Naive B cell (primary cell): ENCODE measurements at regions not wholly inside any gene's neighbourhood (a gene's known extent, or its start where the extent isn't known, plus 50 kb on each side); places are given as distances from the start of the nearest gene placed in this dataset.

Experiments used
- ATAC-seq, 2 donors: fragments of 150-1000 bp; cut with Tn5 transposase; 2 replicates each; pipeline ENCODE4 v1.10.0; 2021; ENCODE audit warnings: low read depth in 2 of 2, mild to moderate bottlenecking in 2 of 2, moderate library complexity in 2 of 2
- DNase-seq: peaks from one replicate; pipeline ENCODE4 v3.0.0; 2022
- H3K27ac Mint-ChIP-seq, 6 donors: one replicate each; pipeline ENCODE4 v1.8.0; 2020 to 2022; ENCODE audit warnings: mild to moderate bottlenecking in 6 of 6, mixed read lengths in 6 of 6, moderate library complexity in 5 of 6, inconsistent platforms in 2 of 6
- H3K27me3 Mint-ChIP-seq, 3 donors: one replicate each; pipeline ENCODE4 v1.8.0; 2021 to 2022; ENCODE audit warnings: mixed read lengths in 3 of 3, mild to moderate bottlenecking in 1 of 3
- H3K36me3 Mint-ChIP-seq, 2 donors: one replicate each; pipeline ENCODE4 v1.8.0; 2020 to 2022; ENCODE audit warnings: mixed read lengths in 2 of 2, inconsistent platforms in 1 of 2, mild to moderate bottlenecking in 1 of 2
- H3K4me1 Mint-ChIP-seq, 3 donors: one replicate each; pipeline ENCODE4 v1.8.0; 2020 to 2022; ENCODE audit warnings: mixed read lengths in 3 of 3, inconsistent platforms in 1 of 3, mild to moderate bottlenecking in 1 of 3, moderate library complexity in 1 of 3
- H3K4me3 Mint-ChIP-seq, 8 donors: one replicate each; pipeline ENCODE4 v1.8.0; 2020 to 2022; ENCODE audit warnings: mild to moderate bottlenecking in 8 of 8, mixed read lengths in 8 of 8, moderate library complexity in 8 of 8, inconsistent platforms in 2 of 8
- H3K9me3 Mint-ChIP-seq, 7 donors: one replicate each; pipeline ENCODE4 v1.8.0; 2020 to 2022; ENCODE audit warnings: mixed read lengths in 7 of 7, mild to moderate bottlenecking in 5 of 7, inconsistent platforms in 2 of 7, moderate library complexity in 1 of 7

DNA sequence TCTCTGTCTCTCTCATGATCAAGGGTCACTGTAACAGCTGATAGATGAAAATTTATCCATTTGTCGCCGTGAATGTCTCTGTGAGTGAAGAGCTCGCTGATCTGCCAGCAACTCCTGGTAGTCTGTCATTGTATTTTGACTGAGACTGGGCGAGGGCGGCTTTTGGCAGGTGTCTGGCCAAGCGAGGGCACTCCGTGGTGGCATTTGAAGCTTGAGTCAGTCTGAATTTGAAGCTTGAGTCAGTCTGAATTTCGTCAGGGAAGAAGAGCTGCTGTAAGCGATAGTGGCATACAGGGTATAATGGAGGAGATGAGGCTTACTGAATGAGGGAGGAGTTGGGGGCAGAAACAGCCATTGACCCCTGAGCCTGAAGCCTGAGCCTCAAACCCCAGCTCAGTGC lies 56.8 kb upstream of the FAM181A start:
- H3K4me1 Mint-ChIP-seq = no peaks in the 10 kb centered on the region
- H3K27ac Mint-ChIP-seq = no peak overlapping the region
- no peak overlapping the region for H3K4me3 Mint-ChIP-seq
- H3K27me3 Mint-ChIP-seq = peaks cover 29 to 43% (median 37%) of the 10 kb centered on the region in 3 donors
- DNase-seq (no peak), ATAC-seq (no peak)
- H3K36me3 Mint-ChIP-seq = peaks cover 0 to 9% of the 10 kb centered on the region in 2 donors
- H3K9me3 Mint-ChIP-seq = peaks cover 0 to 19% (median 5%) of the 10 kb centered on the region in 7 donors

DNA sequence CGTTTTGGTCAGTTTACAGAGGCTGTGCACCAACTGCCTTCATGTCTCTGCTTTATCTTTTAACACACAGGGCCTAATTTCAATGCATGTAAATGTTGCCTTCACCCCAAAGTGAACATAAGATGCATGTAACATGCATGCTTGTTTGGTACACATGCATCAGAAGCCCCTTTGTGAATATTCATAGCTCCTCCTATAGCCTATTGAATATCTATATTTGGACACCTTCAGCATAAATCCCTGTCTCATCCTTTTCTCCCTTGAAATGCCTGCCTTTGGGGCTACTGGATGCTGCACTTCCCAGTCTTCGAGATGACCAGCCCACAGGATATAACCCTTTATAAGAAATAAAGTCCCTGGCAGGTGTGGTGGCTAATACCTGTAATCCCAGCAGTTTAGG lies 57.7 kb upstream of the FAM181A start:
- peaks cover 0 to 15% (median 5%) of the 10 kb centered on the region in 7 donors for H3K9me3 Mint-ChIP-seq

DNA sequence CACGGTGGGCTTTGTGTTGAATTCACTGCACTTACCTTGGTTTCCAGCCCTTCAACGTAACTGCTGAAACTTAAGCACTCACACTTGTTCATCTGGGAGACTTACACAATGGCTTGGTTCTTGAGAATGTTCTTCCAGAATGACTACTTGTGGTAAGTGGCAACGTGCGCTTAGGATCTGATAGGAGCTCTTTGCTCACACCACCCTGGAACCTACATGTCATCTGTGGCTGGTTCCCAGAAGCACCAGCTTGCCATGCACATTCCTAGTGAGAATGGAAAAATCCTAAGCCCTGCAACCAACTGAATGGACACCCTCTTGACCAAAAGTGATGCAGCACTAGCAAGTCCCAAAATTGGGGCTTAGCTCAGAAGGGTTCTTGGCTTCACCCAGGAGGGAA lies 59.0 kb upstream of the FAM181A start:
- Mint-ChIP-seq H3K36me3 (no peaks in the 10 kb centered on the region), H3K4me3 (no peak overlapping the region), H3K27me3 (peaks cover 29 to 37% (median 32%) of the 10 kb centered on the region in 3 donors), H3K4me1 (no peaks in the 10 kb centered on the region), H3K27ac (no peak overlapping the region), H3K9me3 (peaks cover 0 to 14% (median 2%) of the 10 kb centered on the region in 7 donors)
- DNase-seq (no peak), ATAC-seq (no peak)

More for the DNA sequence above, 57.7 kb upstream of the FAM181A start:
- no peak for DNase-seq
- H3K4me1 Mint-ChIP-seq = no peaks in the 10 kb centered on the region
- H3K4me3 Mint-ChIP-seq = no peak overlapping the region
- peaks cover 29 to 42% (median 39%) of the 10 kb centered on the region in 3 donors for H3K27me3 Mint-ChIP-seq
- peaks cover 0 to 7% of the 10 kb centered on the region in 2 donors for H3K36me3 Mint-ChIP-seq
- no peak overlapping the region for H3K27ac Mint-ChIP-seq
- ATAC-seq = no peak

DNA sequence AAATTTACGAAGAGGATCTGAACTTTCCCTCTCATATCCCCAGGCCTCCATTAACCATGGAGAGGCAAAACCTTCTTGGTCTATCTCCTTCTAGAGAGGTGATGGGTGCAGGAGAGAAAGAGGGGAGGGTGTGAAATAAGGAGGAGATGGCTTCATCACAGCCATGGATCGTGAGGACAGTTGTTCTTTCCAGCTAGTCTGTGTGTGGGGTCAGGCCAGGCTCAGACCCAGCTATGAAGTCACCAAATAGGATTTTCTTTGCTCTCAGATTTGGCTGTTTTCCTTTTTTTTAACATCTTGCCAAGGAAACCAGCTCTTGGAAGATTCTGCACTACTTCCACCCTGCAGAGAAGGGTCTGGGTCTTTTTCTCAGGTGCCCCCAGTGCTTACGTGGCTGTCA lies 64.9 kb upstream of the FAM181A start:
- H3K4me1 Mint-ChIP-seq = no peaks in the 10 kb centered on the region
- H3K9me3 Mint-ChIP-seq = peaks cover 0 to 8% (median 0%) of the 10 kb centered on the region in 7 donors
- no peak overlapping the region for H3K27ac Mint-ChIP-seq
- H3K36me3 Mint-ChIP-seq = no peaks in the 10 kb centered on the region
- no peak overlapping the region for H3K4me3 Mint-ChIP-seq
- ATAC-seq (no peak), DNase-seq (no peak)
- H3K27me3 Mint-ChIP-seq = peaks cover 23 to 40% (median 32%) of the 10 kb centered on the region in 3 donors

DNA sequence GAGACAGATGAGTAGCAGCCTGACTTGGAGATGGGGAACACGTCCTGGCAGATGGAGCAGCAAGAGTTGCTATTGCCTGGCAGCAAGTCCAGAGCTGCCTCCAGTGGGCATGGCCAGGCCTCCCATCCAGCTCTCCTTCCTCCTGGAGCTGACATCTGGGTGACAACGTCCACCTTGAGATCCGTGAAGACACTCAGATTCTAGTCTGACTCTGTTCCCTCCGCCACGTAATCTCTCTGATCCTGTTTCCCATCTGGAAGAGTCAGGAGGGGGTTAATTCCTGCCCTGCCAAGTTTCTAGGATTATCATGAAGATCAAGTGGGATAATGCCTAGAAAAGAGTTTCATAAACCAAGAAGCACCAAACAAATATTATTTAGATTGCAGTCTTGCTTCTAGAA lies 65.3 kb upstream of the FAM181A start:
- Mint-ChIP-seq H3K9me3 (peaks cover 0 to 8% (median 0%) of the 10 kb centered on the region in 7 donors), H3K36me3 (no peaks in the 10 kb centered on the region), H3K4me1 (no peaks in the 10 kb centered on the region), H3K27me3 (peaks cover 26 to 40% (median 33%) of the 10 kb centered on the region in 3 donors), H3K27ac (no peak overlapping the region), H3K4me3 (no peak overlapping the region)
- ATAC-seq (no peak), DNase-seq (no peak)

DNA sequence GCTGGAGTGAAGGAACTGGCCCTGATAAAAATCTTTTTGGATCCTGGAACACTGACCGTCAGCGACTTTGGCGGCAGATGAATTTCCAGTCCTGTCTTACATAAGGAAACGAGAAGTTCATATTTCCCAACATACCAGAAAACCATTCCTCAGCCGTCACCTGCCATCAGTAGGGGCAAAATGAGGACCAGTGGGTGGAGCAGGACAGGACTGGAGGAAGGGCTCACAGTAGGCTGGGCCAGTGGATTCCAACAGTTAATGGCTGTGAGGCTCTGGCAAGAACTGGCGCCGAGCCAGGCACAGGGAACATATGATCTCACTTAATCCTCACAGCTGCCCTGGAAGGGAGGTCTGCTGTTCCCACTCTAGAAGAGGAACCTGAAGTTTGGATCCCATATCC lies 67.2 kb upstream of the FAM181A start:
- Mint-ChIP-seq H3K27ac (no peak overlapping the region), H3K4me3 (no peak overlapping the region), H3K27me3 (peaks cover 31 to 37% (median 35%) of the 10 kb centered on the region in 3 donors), H3K36me3 (no peaks in the 10 kb centered on the region), H3K9me3 (peaks cover 0 to 4% (median 0%) of the 10 kb centered on the region in 7 donors), H3K4me1 (no peaks in the 10 kb centered on the region)
- ATAC-seq = no peak
- DNase-seq = no peak

DNA sequence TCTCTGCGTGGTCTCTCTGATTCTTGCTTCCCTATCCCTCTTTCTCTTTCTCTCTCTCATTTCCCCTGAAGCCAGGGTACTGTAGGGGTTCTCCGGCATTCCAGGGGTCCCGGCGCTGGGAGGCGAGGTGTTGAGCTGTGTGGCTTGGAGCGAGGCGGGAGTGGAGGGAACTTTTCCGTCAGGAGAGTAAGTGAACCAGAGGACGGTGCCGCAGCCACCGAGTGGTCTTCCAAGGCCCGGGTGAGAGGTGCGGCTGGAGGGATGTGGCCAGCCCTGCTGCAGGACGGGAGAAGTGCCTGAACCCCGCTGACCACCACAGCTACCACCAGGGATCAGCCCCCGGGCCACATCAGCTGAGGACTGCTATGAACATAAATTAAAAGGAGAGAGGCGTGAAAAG lies 68.2 kb upstream of the FAM181A start:
- no peak for ATAC-seq
- H3K4me3 Mint-ChIP-seq = no peak overlapping the region
- DNase-seq = no peak
- H3K36me3 Mint-ChIP-seq = no peaks in the 10 kb centered on the region
- H3K27ac Mint-ChIP-seq = no peak overlapping the region
- no peaks in the 10 kb centered on the region for H3K4me1 Mint-ChIP-seq
- H3K9me3 Mint-ChIP-seq = no peaks in the 10 kb centered on the region
- H3K27me3 Mint-ChIP-seq = peaks cover 31 to 37% (median 35%) of the 10 kb centered on the region in 3 donors

DNA sequence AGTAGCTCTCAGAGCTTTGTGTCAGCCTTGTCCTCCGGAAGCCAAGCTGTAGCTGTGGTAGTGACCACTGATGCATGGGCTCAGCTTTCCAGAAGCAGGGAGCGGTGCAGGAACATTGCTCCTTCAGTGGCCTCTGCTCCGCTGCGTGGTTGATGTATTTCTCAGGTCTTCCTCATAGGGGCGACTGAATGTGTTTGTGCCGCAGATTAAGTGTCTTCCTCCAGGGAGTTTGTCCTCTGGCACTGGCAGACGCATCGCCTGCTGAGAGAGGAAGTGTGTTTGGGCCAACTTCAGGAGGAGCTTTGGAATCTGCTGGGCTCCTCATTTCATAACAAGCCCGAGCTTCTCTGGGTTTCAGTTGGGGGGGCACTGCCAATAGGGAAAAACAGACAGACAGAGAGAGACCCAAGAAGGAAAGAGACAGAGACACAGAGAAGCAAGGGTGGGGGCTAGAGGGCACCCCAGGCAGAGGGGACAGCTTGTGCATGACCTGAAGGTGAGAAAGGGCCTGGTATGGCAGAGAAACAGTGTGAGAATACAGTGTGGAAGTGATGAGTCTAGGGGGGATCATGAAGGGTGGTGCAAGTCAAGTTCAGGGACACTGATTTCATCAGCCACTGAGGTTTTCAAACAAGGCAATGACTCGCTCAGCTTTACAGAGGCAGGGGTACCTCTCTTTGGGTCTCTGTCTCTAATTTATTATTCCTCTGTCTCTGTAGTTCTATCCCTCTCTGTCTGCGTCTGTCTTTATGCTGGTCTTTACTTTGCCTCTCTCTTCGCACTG lies 69.4 kb upstream of the PRIMA1 start:
- Mint-ChIP-seq H3K27me3 (peaks cover 37 to 38% (median 37%) of the 10 kb centered on the region in 3 donors), H3K27ac (no peak overlapping the region), H3K9me3 (peaks cover 0 to 4% (median 0%) of the 10 kb centered on the region in 7 donors), H3K4me1 (no peaks in the 10 kb centered on the region), H3K36me3 (no peaks in the 10 kb centered on the region), H3K4me3 (peak overlapping the region in 1 of 8 donors; percentile 13)
- ATAC-seq (no peak), DNase-seq (no peak)

DNA sequence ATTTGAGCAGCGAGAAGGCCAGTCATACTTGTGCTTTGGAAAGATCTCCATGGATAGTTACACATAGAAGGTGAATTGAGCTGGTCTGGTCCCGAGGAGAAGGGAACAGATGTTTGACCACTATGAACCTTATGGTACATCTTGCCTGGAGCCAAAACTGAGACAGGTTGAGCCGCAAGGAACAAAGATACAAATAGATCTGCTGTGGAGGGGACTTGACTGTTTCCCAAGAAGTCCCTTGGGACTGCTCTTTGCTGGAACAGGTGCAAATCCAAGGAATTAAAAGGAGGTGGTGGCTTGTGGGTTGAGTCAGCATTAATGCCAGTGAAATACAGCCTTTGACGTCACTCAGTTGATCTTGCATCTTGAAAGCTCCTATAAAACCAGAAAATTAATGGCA lies 68.8 kb upstream of the PRIMA1 start:
- no peak overlapping the region for H3K4me3 Mint-ChIP-seq
- H3K27me3 Mint-ChIP-seq = peaks cover 37 to 43% (median 38%) of the 10 kb centered on the region in 3 donors
- no peaks in the 10 kb centered on the region for H3K4me1 Mint-ChIP-seq

DNA sequence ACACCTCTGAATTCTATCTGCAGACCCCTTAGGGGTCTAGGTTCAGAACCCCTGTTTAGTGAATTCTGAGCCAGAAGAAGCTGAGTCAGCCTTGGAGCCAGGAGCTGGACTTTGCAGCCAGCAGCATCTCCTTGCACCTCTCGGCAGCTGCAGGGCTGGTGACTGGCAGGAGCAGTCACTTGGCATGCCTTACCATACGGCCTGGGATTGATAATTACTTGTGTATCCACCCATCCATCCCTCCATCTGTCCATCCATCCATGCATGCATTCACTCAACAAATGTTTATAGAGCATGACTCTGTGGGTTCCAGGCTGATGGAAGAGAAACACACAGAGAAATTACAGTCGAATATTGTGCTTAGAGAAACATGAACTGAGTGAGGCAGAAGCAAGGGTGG lies 67.5 kb upstream of the PRIMA1 start:
- H3K36me3 Mint-ChIP-seq = no peaks in the 10 kb centered on the region
- H3K4me1 Mint-ChIP-seq = no peaks in the 10 kb centered on the region
- peaks cover 0 to 4% (median 0%) of the 10 kb centered on the region in 7 donors for H3K9me3 Mint-ChIP-seq
- ATAC-seq (no peak), DNase-seq (no peak)
- H3K27ac Mint-ChIP-seq = no peak overlapping the region
- peaks cover 33 to 49% (median 36%) of the 10 kb centered on the region in 3 donors for H3K27me3 Mint-ChIP-seq
- H3K4me3 Mint-ChIP-seq = no peak overlapping the region

More for the DNA sequence above, 68.8 kb upstream of the PRIMA1 start:
- no peak for DNase-seq
- Mint-ChIP-seq H3K36me3 (no peaks in the 10 kb centered on the region), H3K27ac (no peak overlapping the region), H3K9me3 (peaks cover 0 to 4% (median 0%) of the 10 kb centered on the region in 7 donors)
- ATAC-seq = no peak

DNA sequence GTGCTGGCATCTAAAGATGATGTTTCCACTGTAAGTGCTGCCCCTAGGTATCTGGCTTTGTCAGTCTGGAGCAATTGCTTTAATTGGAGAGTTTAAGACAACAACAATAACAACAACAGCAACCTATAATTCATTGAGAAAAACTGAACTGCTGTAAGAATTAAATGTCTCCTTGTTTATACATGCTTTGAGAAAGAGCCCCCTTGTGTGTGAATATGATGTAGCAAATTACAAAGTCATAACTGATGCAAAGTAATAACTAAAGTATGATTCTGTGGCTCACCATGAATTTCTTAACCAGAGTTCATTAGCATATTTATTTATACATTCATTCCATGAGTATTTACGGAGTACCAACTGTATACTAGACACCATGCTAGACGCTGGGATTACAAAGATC lies 59.2 kb upstream of the PRIMA1 start:
- H3K4me1 Mint-ChIP-seq = no peaks in the 10 kb centered on the region
- DNase-seq (no peak), ATAC-seq (no peak)
- no peak overlapping the region for H3K27ac Mint-ChIP-seq
- H3K27me3 Mint-ChIP-seq = peaks cover 14 to 24% (median 16%) of the 10 kb centered on the region in 3 donors
- H3K9me3 Mint-ChIP-seq = no peaks in the 10 kb centered on the region
- no peak overlapping the region for H3K4me3 Mint-ChIP-seq
- H3K36me3 Mint-ChIP-seq = no peaks in the 10 kb centered on the region

DNA sequence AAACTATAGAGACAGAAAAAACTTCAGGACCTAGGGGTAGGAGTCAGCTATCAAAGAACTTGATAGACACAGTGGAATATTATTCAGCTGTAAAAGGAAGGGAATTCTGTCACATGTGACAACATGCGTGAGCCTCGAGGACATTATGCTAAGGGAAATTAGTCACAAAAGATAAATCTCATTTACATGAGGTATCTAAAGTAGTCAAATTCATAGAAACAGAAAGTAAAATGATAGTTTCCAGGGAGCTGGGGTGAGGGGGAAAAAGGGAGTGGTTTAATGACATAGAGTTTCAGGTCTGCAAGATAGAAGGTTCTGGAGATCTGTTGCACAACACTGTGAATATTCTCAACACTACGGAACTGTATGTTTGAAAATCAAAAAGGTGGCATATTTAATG lies 50.0 kb upstream of the PRIMA1 start:
- Mint-ChIP-seq H3K36me3 (peaks cover 3 to 7% of the 10 kb centered on the region in 2 donors), H3K4me1 (no peaks in the 10 kb centered on the region), H3K9me3 (peaks cover 2 to 16% (median 6%) of the 10 kb centered on the region in 7 donors), H3K27me3 (peaks cover 28 to 31% (median 30%) of the 10 kb centered on the region in 3 donors), H3K4me3 (no peak overlapping the region), H3K27ac (no peak overlapping the region)
- ATAC-seq (no peak), DNase-seq (no peak)
